ENCODE measurements at regions not wholly inside any gene's neighbourhood (a gene's known extent, or its start where the extent isn't known, plus 50 kb on each side); places are given as distances from the start of the nearest gene placed in this dataset.

DNA sequence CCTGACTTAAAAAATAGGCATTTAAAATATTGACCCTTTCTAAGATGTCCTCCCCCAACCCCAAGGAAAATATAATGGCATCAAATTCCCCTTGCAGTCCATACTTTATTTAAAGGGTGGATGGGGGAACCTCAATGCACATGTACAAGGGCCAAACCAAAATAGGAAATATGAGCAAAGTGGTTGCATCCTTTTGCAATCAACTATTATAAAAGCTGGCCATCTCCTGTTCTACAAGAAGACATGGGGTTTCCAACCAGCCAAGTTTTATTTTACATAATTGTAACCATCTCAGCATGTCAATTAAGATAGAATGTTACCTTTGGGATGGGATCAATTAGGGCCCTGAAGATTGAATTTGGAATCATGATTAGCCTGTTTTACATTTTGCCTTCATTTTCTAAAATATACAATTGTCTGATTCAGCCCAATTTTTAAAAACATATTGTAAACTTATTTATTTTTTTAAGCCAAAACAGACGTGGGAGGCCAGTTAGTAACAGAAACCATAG, 146.7 kb upstream of the NFIA start:
- Histone ChIP-seq H3K9me2 (ENCODE audit: insufficient read depth, low read length) (no peaks in the 10 kb centered on the region), H3K79me2 (ENCODE audit: insufficient read depth, low read depth, low read length) (no peaks in the 10 kb centered on the region), H3K27ac (ENCODE audit: low read depth, low read length, poor library complexity, severe bottlenecking) (no peak overlapping the region), H3K4me1 (ENCODE audit: insufficient read depth, low read length, poor library complexity, severe bottlenecking) (no peaks in the 10 kb centered on the region), H3K4me3 (ENCODE audit: low read depth, low read length, poor library complexity, severe bottlenecking) (no peak overlapping the region), H4K20me1 (ENCODE audit: insufficient read depth, low read length) (no peaks in the 10 kb centered on the region), H3K36me3 (ENCODE audit: insufficient read depth, low read length) (no peaks in the 10 kb centered on the region), H3K4me2 (ENCODE audit: low read length) (no peak overlapping the region), H3K9me3 (ENCODE audit: low read length) (no peaks in the 10 kb centered on the region), H2AFZ (ENCODE audit: low read length) (no peak overlapping the region)
- no peak for DNase-seq (ENCODE audit: low spot score)
- TF ChIP-seq, protein P1, sequence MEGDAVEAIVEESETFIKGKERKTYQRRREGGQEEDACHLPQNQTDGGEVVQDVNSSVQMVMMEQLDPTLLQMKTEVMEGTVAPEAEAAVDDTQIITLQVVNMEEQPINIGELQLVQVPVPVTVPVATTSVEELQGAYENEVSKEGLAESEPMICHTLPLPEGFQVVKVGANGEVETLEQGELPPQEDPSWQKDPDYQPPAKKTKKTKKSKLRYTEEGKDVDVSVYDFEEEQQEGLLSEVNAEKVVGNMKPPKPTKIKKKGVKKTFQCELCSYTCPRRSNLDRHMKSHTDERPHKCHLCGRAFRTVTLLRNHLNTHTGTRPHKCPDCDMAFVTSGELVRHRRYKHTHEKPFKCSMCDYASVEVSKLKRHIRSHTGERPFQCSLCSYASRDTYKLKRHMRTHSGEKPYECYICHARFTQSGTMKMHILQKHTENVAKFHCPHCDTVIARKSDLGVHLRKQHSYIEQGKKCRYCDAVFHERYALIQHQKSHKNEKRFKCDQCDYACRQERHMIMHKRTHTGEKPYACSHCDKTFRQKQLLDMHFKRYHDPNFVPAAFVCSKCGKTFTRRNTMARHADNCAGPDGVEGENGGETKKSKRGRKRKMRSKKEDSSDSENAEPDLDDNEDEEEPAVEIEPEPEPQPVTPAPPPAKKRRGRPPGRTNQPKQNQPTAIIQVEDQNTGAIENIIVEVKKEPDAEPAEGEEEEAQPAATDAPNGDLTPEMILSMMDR (conservative IDR thresholded peaks at IDR 0.05; ENCODE audit: low read length): no peak
- no peak for TF ChIP-seq EZH2phosphoT487 (IDR thresholded peaks at IDR 0.05; ENCODE audit: borderline replicate concordance, low read depth, low read length)
- ChIA-PET POLR2A (interaction anchor here (0.6 kb wide), 1 partner anchor 51 kb away, joined by 4 read pairs; no protein-coding TSS in a partner anchor), CTCF (ENCODE audit: unreplicated experiment) (no interaction called here)
- BruUV-seq (replicated peaks): no TSS peak
- intact Hi-C loops (cut with micrococcal nuclease; ENCODE audit: unreplicated experiment): no loop called here

DNA sequence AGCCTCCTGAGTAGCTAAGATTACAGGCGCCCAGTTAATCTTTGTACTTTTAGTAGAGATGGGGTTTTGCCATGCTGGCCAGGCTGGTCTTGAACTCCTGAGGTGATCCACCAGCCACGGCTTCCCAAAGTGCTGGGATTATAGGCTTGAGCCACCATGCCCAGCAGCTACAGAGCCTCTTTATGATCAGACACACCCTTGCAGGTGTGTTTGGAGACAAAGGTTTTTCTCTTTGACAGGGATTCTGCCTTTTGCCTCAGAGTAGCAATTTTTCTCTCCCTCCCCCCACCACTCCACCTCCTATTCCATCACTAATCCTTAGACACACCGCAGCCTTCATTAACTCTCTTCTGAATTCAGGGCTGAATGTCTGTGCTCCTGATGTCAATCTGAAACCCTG, 152.2 kb upstream of the NFIA start:
- H3K79me2 ChIP-seq (ENCODE audit: insufficient read depth, low read depth, low read length): no peaks in the 10 kb centered on the region
- no peaks in the 10 kb centered on the region for H3K36me3 ChIP-seq (ENCODE audit: insufficient read depth, low read length)
- no peaks in the 10 kb centered on the region for H3K4me1 ChIP-seq (ENCODE audit: insufficient read depth, low read length, poor library complexity, severe bottlenecking)
- TF ChIP-seq, protein P1 (conservative IDR thresholded peaks at IDR 0.05; ENCODE audit: low read length): no peak
- TF ChIP-seq EZH2phosphoT487 (IDR thresholded peaks at IDR 0.05; ENCODE audit: borderline replicate concordance, low read depth, low read length): no peak
- CTCF ChIA-PET (ENCODE audit: unreplicated experiment): no interaction called here
- H3K4me3 ChIP-seq (ENCODE audit: low read depth, low read length, poor library complexity, severe bottlenecking): no peak overlapping the region
- no TSS peak for BruUV-seq (replicated peaks)
- H3K9me3 ChIP-seq (ENCODE audit: low read length): no peaks in the 10 kb centered on the region
- intact Hi-C loops (cut with micrococcal nuclease; ENCODE audit: unreplicated experiment): no loop called here
- no peaks in the 10 kb centered on the region for H3K9me2 ChIP-seq (ENCODE audit: insufficient read depth, low read length)
- no peak overlapping the region for H2AFZ ChIP-seq (ENCODE audit: low read length)
- no peak overlapping the region for H3K27ac ChIP-seq (ENCODE audit: low read depth, low read length, poor library complexity, severe bottlenecking)
- H4K20me1 ChIP-seq (ENCODE audit: insufficient read depth, low read length): no peaks in the 10 kb centered on the region
- POLR2A ChIA-PET: interaction anchor here (0.7 kb wide), 1 partner anchor 1050 kb away, joined by 7 read pairs; no protein-coding TSS in a partner anchor
- H3K4me2 ChIP-seq (ENCODE audit: low read length): no peak overlapping the region
- DNase-seq (ENCODE audit: low spot score): no peak

DNA sequence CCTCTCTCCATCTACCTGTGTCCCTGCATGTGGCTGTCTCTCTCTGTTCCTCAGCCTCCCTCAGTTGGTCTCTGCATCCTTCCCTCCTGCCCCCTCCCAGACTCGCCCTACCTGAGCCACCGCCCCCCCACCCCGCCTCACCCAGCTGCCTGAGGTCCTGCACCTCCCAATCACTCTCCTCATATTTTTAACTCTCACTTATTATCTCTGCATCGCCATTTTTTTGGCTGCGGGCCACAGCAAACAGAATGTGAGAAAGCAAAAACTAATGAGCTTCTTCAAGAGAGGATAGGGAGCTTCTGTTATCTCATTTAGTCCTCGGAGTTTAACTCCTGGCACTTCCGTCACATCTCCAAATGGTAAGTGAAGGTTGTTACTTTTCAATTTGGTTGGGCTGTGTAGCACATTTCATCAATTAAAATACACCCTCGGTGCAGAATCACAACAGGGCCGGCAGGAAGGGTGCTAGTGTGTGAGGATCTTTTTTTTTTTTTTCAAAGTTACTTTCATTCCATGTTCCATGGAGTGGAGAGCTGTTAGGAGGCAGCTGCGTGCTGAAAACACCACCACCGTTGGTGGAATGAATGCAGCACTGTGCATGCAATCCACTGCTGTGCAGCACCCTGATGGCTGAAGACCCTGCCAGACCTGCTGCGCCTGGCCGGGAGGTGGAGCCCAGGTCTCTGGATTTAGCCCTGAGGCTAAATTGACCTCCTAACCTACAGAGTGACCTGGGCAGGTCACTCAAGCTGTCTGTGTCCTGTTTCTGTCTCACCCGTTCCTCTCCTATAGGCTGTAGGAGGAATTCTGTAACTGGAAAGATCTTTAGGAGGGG, 157.2 kb upstream of the NFIA start:
- Histone ChIP-seq H2AFZ (ENCODE audit: low read length) (no peak overlapping the region), H4K20me1 (ENCODE audit: insufficient read depth, low read length) (no peaks in the 10 kb centered on the region), H3K4me3 (ENCODE audit: low read depth, low read length, poor library complexity, severe bottlenecking) (no peak overlapping the region), H3K9me3 (ENCODE audit: low read length) (no peaks in the 10 kb centered on the region), H3K27ac (ENCODE audit: low read depth, low read length, poor library complexity, severe bottlenecking) (no peak overlapping the region), H3K79me2 (ENCODE audit: insufficient read depth, low read depth, low read length) (no peaks in the 10 kb centered on the region), H3K4me2 (ENCODE audit: low read length) (no peak overlapping the region), H3K36me3 (ENCODE audit: insufficient read depth, low read length) (no peaks in the 10 kb centered on the region), H3K9me2 (ENCODE audit: insufficient read depth, low read length) (no peaks in the 10 kb centered on the region), H3K4me1 (ENCODE audit: insufficient read depth, low read length, poor library complexity, severe bottlenecking) (no peaks in the 10 kb centered on the region)
- BruUV-seq (replicated peaks): no TSS peak
- intact Hi-C loops (cut with micrococcal nuclease; ENCODE audit: unreplicated experiment): no loop called here
- DNase-seq (ENCODE audit: low spot score): no peak
- ChIA-PET CTCF (ENCODE audit: unreplicated experiment) (no interaction called here), POLR2A (no interaction called here)
- TF ChIP-seq, protein P1 (conservative IDR thresholded peaks at IDR 0.05; ENCODE audit: low read length): no peak
- TF ChIP-seq EZH2phosphoT487 (IDR thresholded peaks at IDR 0.05; ENCODE audit: borderline replicate concordance, low read depth, low read length): no peak

Measured in OCI-LY7 (cell line).